Upper lobe of right lung (tissue), 1 donor: ENCODE measurements at regions not wholly inside any gene's neighbourhood (a gene's known extent, or its start where the extent isn't known, plus 50 kb on each side); places are given as distances from the start of the nearest gene placed in this dataset.

Experiments
- ATAC-seq: fragments of 200-7000 bp; cut with Tn5 transposase; one replicate; pipeline ENCODE4 v1.9.1; 2020; ENCODE audit warnings: mild to moderate bottlenecking, moderate library complexity
- DNase-seq: peaks from one replicate; pipeline ENCODE4 v3.0.0-alpha.2; 2020
- H3K27ac ChIP-seq: fragments of 200-600 bp; one replicate; pipeline ENCODE4 v1.8.0; 2022
- H3K27me3 ChIP-seq: fragments of 200-600 bp; one replicate; pipeline ENCODE4 v1.8.0; 2022; ENCODE audit warnings: mild to moderate bottlenecking
- H3K36me3 ChIP-seq: fragments of 200-600 bp; one replicate; pipeline ENCODE4 v1.8.0; 2022
- H3K4me1 ChIP-seq: fragments of 200-600 bp; one replicate; pipeline ENCODE4 v1.8.0; 2022
- H3K4me3 ChIP-seq: fragments of 200-600 bp; one replicate; pipeline ENCODE4 v1.8.0; 2022; ENCODE audit warnings: mild to moderate bottlenecking
- H3K9me3 ChIP-seq: fragments of 200-600 bp; one replicate; pipeline ENCODE4 v1.8.0; 2022
- intact Hi-C: fragments of 100-400 bp; cut with DNase I; formaldehyde crosslinking; loops from one replicate; pipeline ENCODE4 v1.11.0; 2022
- TF ChIP-seq, protein P1 (sequence below): fragments of 200-600 bp; IDR thresholded peaks from one replicate; pipeline ENCODE4 v1.8.0; 2022; ENCODE audit warnings: antibody characterized with exemption
- donor health status: DM: no; HTN: yes; CAD: no; lungs with severe emphysema.

DNA sequence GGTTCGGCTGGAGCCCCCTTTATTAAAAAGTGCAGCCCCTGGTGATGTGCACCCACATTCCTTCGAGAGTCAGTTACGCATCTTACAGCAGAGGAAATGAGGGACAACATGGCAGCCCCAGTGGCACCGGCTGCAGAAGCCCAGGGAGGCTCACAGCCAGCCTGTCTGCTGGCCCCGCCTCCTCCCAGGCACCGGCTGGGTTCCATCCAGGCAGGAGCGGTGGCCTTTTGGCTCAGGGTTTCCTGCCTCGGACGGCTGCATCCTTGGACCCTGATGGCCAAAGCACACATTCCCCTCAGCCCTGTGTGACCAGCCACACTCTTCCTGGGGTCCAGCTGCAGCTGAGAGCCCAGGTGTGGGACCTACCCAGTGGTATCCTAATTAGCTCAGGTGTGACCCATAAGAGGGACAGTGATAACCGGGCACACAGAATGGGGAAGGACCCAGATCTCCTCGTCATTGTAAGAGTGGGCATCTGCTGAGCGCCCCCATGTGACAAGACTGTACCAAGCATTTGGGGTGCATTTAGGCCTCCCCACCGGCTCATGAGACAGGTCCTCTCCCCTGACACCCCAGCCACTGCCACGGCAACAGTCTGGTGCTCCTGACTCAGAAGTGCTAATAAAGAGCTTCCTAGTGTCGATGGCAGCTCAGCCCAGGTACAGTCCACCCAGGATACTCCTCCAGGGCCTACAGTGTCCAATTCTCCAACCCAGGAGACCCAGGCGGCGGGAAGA lies 63.3 kb upstream of the CHST15 start:
- Histone ChIP-seq H3K4me3 (no peak overlapping the region), H3K4me1 (peaks cover 37% of the 10 kb centered on the region)
- no peak for ATAC-seq

DNA sequence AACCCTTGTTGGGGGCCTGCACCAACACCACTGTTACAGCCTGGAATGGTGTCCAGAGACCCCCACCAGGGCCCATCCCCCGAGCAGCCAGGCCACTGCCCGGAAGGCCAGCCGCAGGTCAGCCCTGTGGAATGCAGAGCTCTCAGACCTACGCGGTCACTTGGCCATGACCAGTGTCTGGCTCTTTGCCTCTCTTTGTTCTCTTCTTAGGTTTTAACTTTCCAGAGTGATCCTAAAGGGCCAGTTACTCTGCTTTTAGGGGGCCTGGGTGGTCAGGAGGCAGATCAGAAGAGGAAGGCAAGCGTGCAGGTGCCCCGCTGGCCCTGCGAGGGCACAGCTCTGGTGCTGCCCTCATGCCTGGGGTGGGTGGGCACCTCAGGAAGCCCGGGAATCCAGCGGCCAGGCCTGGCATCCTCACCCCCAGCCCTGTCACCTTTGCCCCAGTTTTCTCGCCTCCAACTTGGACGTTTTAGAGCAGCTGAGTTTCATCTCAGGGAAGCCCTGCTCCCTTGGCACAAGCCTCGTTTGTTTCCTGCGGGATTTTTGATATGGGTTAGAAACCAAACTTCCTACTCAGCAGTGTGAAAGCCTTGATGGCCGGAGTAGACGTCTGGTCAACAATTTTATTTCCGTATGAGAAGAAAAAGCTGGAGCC lies 62.5 kb upstream of the CHST15 start:
- H3K9me3 ChIP-seq = no peaks in the 10 kb centered on the region
- peak overlapping the region; percentile 63 for H3K27ac ChIP-seq
- intact Hi-C loops = no loop called here
- no peaks in the 10 kb centered on the region for H3K27me3 ChIP-seq
- H3K4me1 ChIP-seq = peaks cover 37% of the 10 kb centered on the region
- TF ChIP-seq, protein P1, sequence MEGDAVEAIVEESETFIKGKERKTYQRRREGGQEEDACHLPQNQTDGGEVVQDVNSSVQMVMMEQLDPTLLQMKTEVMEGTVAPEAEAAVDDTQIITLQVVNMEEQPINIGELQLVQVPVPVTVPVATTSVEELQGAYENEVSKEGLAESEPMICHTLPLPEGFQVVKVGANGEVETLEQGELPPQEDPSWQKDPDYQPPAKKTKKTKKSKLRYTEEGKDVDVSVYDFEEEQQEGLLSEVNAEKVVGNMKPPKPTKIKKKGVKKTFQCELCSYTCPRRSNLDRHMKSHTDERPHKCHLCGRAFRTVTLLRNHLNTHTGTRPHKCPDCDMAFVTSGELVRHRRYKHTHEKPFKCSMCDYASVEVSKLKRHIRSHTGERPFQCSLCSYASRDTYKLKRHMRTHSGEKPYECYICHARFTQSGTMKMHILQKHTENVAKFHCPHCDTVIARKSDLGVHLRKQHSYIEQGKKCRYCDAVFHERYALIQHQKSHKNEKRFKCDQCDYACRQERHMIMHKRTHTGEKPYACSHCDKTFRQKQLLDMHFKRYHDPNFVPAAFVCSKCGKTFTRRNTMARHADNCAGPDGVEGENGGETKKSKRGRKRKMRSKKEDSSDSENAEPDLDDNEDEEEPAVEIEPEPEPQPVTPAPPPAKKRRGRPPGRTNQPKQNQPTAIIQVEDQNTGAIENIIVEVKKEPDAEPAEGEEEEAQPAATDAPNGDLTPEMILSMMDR = no peak
- no peak overlapping the region for H3K4me3 ChIP-seq
- DNase-seq (no peak), ATAC-seq (no peak)
- H3K36me3 ChIP-seq = no peaks in the 10 kb centered on the region

More for the DNA sequence above, 63.3 kb upstream of the CHST15 start:
- Histone ChIP-seq H3K27ac (peak overlapping the region; percentile 63), H3K9me3 (no peaks in the 10 kb centered on the region), H3K36me3 (no peaks in the 10 kb centered on the region), H3K27me3 (no peaks in the 10 kb centered on the region)
- intact Hi-C loops = no loop called here
- TF ChIP-seq, protein P1 = no peak
- no peak for DNase-seq

DNA sequence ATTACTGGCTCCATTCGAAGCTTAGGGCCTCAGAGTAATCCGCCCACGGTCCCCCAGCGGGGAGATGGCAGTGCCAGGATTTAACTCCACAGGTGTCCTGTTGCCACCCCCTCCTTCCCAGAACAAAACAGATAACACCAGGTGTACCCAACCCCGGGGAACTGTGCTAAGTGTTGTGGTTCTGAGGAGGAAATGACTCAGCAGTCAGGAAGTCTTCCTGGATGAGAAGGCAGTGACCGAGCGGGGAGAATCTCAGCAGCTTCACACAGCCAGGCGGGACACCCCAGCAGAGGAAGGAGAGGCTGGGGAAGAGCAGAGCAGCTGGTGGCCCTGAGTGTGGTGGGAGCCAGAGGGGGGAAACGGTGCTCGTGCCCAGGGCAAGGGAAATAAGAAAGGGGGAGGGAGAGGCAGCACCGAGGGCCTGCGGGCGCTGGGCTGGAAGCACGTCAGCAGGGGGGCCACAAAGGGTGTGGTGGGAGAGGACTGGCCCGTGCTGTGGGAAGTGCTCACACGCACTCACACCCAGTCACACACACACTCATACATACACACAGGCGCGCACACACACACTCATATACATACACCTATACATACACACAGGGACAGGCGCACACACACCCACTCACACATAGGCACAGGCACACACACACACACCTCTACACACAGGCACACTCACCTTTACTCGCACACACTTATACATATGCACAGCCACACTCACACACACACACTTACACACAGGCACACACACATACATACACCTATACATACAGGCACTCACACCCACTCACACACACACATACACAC lies 59.8 kb upstream of the CHST15 start:
- H3K4me1 ChIP-seq = peaks cover 37% of the 10 kb centered on the region
- no peaks in the 10 kb centered on the region for H3K27me3 ChIP-seq
- intact Hi-C loops = no loop called here
- peak; percentile 74 for ATAC-seq
- no peaks in the 10 kb centered on the region for H3K36me3 ChIP-seq
- H3K27ac ChIP-seq = peak overlapping the region; percentile 47
- no peak overlapping the region for H3K4me3 ChIP-seq
- DNase-seq = no peak
- TF ChIP-seq, protein P1 = no peak
- no peaks in the 10 kb centered on the region for H3K9me3 ChIP-seq

DNA sequence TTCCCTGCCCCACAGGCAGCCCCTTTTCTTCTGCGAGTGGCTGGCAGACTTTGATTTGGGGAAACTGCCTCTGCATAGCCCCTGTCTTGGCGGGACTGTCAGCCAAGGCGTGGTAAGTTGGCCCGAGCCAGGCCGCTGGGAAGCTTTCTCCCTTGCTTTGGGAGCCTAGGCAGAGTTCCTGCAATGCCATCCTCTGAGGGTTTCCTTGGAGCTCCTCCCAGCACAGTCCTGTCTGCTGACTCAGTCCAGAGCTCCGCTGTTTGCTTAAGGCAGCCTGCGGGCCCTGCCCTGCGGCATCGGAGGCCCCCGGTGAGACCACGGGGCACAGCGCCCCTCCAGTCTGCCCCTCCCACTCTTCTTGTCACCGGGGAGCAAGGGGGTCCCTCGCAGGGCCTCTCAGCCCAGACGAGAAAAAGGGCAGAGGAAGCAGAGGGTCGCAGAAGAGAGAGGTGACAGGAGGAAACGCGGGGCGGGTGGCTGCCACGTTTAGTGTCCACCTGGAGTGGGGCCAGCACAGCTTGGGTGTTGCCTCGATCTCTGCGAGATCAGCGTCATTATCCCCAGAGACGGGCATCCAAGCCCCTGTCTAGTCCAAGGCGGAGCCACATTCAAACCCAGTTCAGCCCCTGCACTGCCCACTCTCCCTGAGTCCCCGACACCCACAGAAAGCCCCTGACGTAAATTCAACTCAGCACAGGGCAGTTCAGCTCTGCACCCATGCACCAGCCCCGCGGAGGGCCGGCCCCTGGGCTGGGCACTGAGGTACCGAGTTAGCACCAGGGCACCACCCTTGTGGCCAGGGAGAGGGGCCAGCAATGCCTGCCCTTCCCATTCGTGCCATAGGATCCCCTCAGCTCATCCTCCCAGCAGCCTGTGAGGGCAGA lies 59.0 kb upstream of the CHST15 start:
- intact Hi-C loops = no loop called here
- H3K36me3 ChIP-seq = no peaks in the 10 kb centered on the region
- H3K4me1 ChIP-seq = peaks cover 36% of the 10 kb centered on the region
- peak overlapping the region; percentile 47 for H3K27ac ChIP-seq
- no peaks in the 10 kb centered on the region for H3K27me3 ChIP-seq
- peak; percentile 68 for ATAC-seq
- no peak overlapping the region for H3K4me3 ChIP-seq
- TF ChIP-seq, protein P1 = no peak
- H3K9me3 ChIP-seq = no peaks in the 10 kb centered on the region
- DNase-seq = no peak

DNA sequence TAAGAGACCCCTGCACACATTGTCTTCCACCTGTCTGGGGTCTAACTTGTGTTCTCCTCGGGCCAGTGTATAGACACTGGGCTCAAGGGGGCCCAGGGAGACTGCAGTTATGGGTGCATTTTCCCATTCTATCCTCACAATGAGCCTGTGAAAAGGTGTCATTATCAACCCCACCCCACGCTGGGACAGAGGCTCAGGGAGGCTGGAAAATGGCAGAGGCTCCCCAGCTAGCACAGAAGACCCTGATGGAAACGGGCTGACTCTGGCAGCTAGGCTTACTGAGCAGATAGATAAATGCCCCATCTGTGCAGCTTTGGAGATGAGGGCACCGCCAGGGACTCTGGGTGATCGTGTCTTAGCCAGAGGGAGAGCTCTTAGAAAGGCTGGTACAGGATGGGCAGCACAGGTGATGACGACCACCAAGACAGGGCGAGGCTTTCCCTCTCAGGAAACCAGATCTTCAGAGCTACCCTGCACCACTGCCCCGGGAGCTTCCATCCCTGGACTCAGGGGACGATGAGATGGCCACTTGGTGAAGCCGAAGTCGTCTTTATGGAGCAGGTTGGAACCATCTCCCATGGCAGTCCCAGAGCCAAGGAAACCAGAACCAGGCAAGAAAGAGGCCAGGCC lies 58.2 kb upstream of the CHST15 start:
- no peak for DNase-seq
- intact Hi-C loops = no loop called here
- Histone ChIP-seq H3K9me3 (no peaks in the 10 kb centered on the region), H3K27ac (no peak overlapping the region), H3K4me1 (peaks cover 28% of the 10 kb centered on the region), H3K27me3 (no peaks in the 10 kb centered on the region), H3K4me3 (no peak overlapping the region), H3K36me3 (no peaks in the 10 kb centered on the region)
- TF ChIP-seq, protein P1 = no peak
- ATAC-seq = no peak
